HG03571 (cell line): ENCODE measurements at regions not wholly inside any gene's neighbourhood (a gene's known extent, or its start where the extent isn't known, plus 50 kb on each side); places are given as distances from the start of the nearest gene placed in this dataset.
"Not testable (repeated sequence)": the region's sequence is repeated elsewhere in the genome, so short reads cannot be mapped to it uniquely, and the experiment has no call there.

Experiments
- ATAC-seq: cut with Tn5 transposase; IDR thresholded peaks from one replicate; pipeline ENCODE4 v1.9.1; 2021; ENCODE audit not compliant: unreplicated experiment

DNA sequence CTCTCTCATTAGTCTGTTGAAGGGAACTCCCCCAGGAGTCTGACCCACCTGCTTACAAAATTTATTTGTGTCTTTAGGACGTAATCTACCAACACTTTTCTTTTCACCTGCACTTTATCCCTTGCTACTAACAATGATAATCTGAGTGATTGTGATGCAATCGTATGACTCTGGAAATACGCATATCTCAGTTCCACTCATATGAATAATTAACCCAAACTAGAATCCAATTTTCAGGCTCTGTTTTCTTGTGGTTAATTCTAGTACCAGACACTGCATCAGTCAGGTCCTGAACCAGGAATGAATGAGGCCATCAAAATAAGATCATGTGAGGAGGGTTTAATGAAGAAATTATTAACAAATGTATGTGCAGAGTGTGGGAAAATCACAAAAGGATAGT lies 158.4 kb upstream of the SRD5A2 start:
- ATAC-seq: no peak

GRCh38 chr2:31736695-31737454 lies 156.1 kb upstream of the SRD5A2 start:
- no peak for ATAC-seq

GRCh38 chr2:31735716-31736115 lies 155.0 kb upstream of the SRD5A2 start:
- ATAC-seq: no peak

GRCh38 chr2:31729442-31730092 lies 148.8 kb upstream of the SRD5A2 start:
- no peak for ATAC-seq

DNA sequence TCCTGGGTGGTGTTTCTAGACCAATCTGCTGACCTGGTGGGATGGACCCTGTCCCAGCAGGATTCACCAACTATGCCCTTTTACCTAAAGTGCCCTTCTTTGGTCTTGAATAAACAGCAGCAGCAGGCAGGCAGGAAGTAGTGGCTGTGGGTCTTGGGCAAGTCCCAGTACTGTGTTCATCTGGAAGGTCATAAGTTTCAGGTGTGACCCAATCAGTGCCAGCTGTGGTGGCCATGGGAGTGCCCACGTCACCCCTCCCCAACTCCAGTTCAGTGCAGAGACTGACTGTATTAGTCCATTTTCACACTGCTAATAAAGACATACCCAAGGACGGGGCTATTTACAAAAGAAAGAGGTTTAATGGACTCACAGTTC lies 148.3 kb upstream of the SRD5A2 start:
- no peak for ATAC-seq

DNA sequence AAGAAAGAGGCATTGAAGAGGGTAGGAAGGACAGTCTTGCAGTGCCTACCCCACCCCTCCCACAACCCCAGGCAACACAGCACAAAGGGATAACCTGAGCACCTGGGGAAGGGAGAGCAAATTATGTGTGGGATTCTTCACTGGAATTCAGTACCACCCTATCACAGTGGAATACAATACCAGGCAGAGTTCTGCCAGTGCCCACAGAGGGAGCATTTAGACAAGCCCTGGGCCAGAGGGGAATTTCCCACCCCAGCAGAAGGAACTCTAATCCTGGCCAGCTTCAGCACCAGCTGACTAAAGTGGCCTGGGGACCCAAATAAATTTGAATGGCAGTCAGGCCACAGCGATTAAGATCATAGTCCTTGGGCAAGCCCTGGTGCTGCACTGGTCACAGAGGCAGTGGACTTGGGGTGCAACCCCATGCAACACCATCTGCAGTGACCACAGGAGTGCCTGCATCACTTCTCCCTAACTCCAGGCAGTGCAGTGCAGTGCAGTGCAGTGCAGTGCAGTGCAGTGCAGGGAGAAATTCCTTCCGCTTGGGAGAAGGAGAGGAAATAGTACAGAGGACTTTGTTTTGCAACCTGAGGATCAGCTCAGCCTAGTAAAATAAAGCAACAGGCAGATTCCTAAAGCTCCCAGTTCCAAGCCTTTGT lies 147.8 kb upstream of the SRD5A2 start:
- no peak for ATAC-seq

DNA sequence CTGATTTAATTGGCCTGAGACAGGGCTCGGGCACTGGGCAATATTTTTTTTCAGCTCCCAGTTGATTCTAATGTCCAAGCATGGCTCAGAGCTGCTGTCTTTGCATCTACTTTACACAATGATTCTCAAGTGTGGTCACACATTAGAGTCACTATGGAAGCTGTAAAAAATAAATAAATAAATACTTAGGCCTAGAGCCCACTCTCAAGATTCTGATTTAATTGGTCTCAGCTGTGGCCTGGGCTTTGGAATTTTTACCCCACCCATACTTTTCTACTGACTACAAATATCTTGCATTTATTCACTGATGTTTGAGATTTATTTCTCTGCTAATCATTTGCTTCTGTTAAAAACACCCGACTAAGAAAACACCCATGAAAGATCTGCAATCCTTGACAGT lies 145.7 kb upstream of the SRD5A2 start:
- ATAC-seq: no peak

- no peak for ATAC-seq
These were observed 144.7 kb upstream of the SRD5A2 start for GRCh38 chr2:31725444-31725843.

- ATAC-seq: no peak
These were observed 131.0 kb upstream of the SRD5A2 start for GRCh38 chr2:31711737-31712136.

- no peak for ATAC-seq
These were observed 129.4 kb upstream of the SRD5A2 start for GRCh38 chr2:31710121-31710520.

DNA sequence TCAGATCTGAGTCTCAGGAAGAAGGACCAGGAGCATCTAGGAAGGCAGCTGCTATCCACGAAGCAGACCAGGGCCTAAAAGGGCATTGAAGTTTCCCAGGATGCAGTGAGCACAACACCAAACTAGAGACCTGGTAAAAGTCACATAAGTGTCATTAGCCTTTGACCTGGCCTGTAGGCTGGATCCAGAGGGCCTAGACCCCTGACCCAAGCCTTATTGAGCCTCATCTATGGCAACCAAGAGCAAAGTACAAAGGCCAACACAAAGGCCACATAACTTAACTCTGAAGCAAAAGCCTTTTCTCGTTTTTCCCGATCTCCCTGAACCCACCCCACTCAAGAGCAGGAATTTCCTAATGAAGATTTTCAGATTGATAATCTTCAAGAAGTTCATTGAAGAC lies 127.3 kb upstream of the SRD5A2 start:
- no peak for ATAC-seq

- ATAC-seq: no peak
These were observed 123.9 kb upstream of the SRD5A2 start for GRCh38 chr2:31704561-31705212.

DNA sequence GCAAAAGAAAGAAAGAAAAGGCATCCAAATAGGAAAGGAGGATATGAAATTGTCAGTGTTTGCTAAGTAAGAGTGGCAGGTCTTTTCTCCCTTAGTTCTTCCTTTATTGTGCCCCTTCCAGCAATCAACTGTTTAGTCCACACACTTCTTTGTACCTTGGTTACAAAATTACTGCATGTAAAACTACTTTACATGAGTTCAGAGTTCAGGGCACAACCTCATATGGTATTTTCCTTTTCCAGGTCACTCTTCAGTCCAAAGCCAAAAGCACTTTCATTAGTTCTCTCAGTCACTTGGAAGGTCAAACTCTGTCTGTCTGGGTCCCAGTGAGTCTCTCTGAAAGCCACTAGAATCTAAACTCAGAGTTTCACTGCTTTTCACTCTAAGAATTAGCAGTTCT lies 122.5 kb upstream of the SRD5A2 start:
- no peak for ATAC-seq

- no peak for ATAC-seq
These were observed 118.0 kb upstream of the SRD5A2 start for GRCh38 chr2:31698722-31699121.

DNA sequence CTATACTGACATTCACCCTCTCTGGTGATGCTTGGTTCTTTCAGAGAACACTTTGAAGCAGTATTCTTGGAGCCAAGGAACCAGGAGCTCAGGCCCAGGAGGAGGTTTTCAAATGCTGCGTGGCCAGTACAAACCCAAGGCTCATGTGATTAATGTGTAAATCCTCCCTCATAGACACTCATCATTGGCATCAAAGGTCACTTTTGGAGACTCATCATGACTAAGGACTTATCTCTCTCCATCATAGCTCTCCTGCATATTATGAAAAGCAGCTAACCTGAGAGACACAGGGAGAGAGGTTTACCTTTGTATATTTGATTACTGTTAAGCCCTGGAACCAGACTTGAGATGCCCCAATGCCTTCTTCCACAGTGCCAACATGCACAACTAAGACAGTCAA lies 115.3 kb upstream of the SRD5A2 start:
- ATAC-seq: no peak

- ATAC-seq: no peak
These were observed 113.7 kb upstream of the SRD5A2 start for GRCh38 chr2:31694444-31694843.

DNA sequence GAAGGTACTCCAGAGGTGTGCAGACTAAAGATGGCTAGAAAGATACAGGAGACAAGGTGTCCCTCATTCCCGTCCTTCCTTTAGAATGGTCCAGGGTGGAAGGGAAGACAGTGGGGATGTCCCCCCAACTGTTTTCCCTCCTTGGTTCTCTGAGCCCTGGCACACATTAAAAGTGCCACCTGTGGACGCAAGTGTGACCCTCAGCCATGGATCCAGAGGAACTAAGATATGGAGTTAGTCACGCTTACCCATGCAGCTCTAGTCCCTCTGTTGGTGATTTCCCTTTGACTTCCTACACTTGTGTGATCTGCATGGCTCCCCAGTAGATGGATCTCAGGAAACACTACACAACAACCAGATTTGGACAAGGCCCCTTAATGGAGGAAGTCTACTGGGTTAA lies 113.1 kb upstream of the SRD5A2 start:
- no peak for ATAC-seq

- no peak for ATAC-seq
These were observed 107.5 kb upstream of the SRD5A2 start for GRCh38 chr2:31688282-31688681.

DNA sequence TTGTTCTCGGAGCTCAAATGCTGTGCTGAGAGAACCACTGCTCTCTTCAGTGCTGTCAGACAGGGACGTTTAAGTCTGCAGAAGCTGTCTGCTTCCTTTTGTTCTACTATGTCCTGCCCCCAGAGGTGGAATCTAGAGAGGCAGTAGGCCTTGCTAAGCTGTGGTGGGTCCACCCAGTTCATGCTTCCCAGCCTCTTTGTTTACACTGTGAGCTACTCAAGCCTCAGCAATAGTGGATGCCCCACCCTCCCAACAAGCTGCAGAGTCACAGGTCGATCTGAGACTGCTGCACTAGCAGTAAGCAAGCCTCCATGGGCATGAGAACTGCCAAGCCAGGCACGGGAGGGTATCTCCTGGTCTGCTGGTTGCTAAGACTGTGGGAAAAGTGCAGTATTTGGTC lies 102.8 kb upstream of the SRD5A2 start:
- not testable (repeated sequence) for ATAC-seq

DNA sequence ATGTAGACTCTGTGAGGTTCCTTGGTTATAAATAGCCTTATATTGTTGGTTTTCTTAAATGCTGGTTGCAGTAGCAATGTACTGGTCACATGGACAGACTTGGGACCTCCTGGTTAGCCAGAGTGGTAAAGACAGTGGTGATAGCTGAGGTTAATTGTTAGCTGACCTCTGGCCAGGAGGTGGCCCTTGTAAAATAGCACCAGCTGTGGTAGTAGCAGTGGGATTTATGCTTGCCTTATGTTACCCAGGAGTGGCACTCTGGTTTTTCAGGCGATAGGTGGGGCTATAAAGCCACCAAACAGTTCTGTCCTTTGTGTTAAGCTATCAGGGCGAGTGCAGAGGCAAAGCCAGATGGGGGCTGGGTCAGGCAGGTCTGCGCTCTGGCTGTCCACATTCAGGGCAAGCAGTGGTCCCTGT lies 94.8 kb upstream of the SRD5A2 start:
- ATAC-seq: no peak

- ATAC-seq: no peak
These were observed 93.7 kb upstream of the SRD5A2 start for GRCh38 chr2:31674446-31674845.

DNA sequence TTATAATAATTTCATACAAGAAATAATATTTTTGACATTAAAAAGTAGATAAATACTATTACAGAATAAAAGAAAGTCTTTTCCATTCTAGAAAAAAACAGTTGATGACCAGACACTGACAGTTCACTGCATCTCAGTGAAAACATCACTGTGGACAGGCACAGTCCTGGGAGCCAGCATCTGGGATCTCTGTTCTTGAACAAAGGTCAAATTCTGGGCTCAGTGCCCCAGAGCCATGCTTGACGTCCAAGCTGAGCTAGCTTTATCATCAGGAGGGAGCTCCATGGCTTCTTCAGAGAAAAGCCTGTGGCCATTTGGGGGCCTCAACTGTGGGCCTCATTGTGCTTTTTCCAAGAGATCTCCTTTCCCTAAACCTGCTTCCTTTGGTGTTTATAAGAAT lies 86.1 kb upstream of the SRD5A2 start:
- ATAC-seq: no peak
